H1 (cell line): ENCODE measurements at regions not wholly inside any gene's neighbourhood (a gene's known extent, or its start where the extent isn't known, plus 50 kb on each side); places are given as distances from the start of the nearest gene placed in this dataset.

ENCODE experiments used
- POLR2AphosphoS5 ChIP-seq: IDR thresholded peaks from 2 replicates; pipeline ENCODE4 v1.6.1; 2011; ENCODE audit warnings: low read depth, low read length
- RFX5 ChIP-seq: IDR thresholded peaks from 2 replicates; pipeline ENCODE4 v1.6.1; 2011; ENCODE audit warnings: low read depth, low read length, improper control_type of control experiment, borderline replicate concordance
- SIRT6 ChIP-seq: IDR thresholded peaks from one replicate; pipeline ENCODE4 v1.7.1; 2012; ENCODE audit warnings: low read length, inconsistent platforms
- TF ChIP-seq, protein P1 (sequence below): IDR thresholded peaks from 2 replicates; pipeline ENCODE4 v1.6.1; 2012; ENCODE audit warnings: inconsistent platforms
- TF ChIP-seq, protein P2 (sequence below), 3 experiments: IDR thresholded peaks; 1 replicate in 2 of 3; 2 replicates in 1 of 3; pipeline versions ENCODE4 v1.5.1 to v1.6.1; 2011; ENCODE audit warnings: low read length in 3 of 3, mild to moderate bottlenecking in 3 of 3, inconsistent platforms in 2 of 3, low read depth in 1 of 3, moderate library complexity in 1 of 3; ENCODE audit not compliant: insufficient read depth in 1 of 3; ENCODE audit errors: control extremely low read depth in 1 of 3

DNA sequence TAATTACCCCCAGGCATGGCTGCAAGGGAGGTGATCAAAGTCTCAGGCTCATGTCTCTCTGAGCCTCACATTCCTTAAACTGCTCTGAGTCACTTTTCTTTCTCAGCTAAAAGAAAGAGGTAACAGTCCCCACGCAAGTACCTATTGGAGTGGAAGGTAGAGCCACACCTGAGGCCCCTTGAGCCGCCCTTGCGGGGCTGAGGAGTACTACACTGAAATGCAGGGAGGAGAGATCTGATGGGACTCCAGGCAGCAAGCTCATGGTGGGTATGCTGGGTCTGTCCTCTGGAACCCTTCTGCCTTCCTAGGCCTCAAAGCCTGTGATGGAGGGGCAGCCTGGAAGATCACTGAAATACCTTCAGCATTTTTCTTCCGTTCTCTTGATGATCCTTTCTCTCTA is 960.0 kb downstream of the DNAJB9 start:
- TF ChIP-seq, protein P1, sequence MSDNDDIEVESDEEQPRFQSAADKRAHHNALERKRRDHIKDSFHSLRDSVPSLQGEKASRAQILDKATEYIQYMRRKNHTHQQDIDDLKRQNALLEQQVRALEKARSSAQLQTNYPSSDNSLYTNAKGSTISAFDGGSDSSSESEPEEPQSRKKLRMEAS, result no peak
- TF ChIP-seq, protein P2, sequence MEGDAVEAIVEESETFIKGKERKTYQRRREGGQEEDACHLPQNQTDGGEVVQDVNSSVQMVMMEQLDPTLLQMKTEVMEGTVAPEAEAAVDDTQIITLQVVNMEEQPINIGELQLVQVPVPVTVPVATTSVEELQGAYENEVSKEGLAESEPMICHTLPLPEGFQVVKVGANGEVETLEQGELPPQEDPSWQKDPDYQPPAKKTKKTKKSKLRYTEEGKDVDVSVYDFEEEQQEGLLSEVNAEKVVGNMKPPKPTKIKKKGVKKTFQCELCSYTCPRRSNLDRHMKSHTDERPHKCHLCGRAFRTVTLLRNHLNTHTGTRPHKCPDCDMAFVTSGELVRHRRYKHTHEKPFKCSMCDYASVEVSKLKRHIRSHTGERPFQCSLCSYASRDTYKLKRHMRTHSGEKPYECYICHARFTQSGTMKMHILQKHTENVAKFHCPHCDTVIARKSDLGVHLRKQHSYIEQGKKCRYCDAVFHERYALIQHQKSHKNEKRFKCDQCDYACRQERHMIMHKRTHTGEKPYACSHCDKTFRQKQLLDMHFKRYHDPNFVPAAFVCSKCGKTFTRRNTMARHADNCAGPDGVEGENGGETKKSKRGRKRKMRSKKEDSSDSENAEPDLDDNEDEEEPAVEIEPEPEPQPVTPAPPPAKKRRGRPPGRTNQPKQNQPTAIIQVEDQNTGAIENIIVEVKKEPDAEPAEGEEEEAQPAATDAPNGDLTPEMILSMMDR (IDR thresholded peaks at IDR 0.05; ENCODE audit: control extremely low read depth in 1 of 3, insufficient read depth in 1 of 3, low read depth in 1 of 3, low read length in 3 of 3), result no peak
- no peak for TF ChIP-seq SIRT6
- TF ChIP-seq RFX5, result no peak
- no peak for TF ChIP-seq POLR2AphosphoS5
